ENCODE measurements at regions not wholly inside any gene's neighbourhood (a gene's known extent, or its start where the extent isn't known, plus 50 kb on each side); places are given as distances from the start of the nearest gene placed in this dataset.
"Not testable (repeated sequence)": the region's sequence is repeated elsewhere in the genome, so short reads cannot be mapped to it uniquely, and the experiment has no call there.

DNA sequence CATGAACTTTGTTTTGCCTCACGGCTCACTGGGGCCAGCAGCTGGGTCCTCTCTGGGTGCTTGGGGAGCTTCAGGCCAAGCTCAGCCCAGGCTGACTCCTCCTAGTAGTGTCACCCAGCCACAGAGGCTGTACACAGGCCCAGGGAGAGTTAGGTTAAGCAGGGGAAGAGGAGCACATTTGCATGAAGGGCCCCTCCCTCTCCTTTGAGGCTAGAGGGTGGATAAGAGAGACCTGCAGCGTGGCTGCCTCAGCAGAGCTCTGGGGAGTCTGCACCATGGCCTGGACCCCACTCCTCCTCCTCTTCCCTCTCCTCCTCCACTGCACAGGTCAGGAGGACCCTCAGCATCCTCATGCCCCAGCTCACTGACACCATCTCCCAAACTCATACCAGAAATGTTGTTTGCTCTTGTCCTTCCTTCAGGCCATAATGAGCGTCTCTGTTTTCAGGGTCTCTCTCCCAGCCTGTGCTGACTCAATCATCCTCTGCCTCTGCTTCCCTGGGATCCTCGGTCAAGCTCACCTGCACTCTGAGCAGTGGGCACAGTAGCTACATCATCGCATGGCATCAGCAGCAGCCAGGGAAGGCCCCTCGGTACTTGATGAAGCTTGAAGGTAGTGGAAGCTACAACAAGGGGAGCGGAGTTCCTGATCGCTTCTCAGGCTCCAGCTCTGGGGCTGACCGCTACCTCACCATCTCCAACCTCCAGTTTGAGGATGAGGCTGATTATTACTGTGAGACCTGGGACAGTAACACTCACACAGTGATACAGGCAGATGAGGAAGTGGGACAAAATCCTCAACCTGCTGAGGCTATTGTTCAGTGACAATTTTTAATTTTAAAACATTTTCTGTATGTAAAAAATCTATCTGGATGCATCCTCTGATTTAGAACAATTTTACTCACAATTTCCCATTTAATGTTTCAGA is 82.4 kb upstream of the VPREB1 start:
- no peak overlapping the region for H3K4me3 ChIP-seq (ENCODE audit: insufficient read depth, low read depth, low read length)
- H3K27me3 ChIP-seq (ENCODE audit: control insufficient read depth, insufficient read depth, low read length) = peaks cover 85% of the 10 kb centered on the region
- H3K36me3 ChIP-seq (replicated peaks; ENCODE audit: control insufficient read depth, insufficient read depth, low read length) = no peaks in the 10 kb centered on the region
- peak; percentile 27 for DNase-seq

DNA sequence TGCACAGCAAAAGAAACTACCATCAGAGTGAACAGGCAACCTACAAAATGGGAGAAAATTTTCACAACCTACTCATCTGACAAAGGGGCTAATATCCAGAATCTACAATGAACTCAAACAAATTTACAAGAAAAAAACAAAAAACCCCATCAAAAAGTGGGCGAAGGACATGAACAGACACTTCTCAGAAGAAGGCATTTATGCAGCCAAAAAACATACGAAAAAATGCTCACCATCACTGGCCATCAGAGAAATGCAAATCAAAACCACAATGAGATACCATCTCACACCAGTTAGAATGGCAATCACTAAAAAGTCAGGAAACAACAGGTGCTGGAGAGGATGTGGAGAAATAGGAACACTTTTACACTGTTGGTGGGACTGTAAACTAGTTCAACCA is 83.8 kb upstream of the VPREB1 start:
- H3K27me3 ChIP-seq (ENCODE audit: control insufficient read depth, insufficient read depth, low read length) = peaks cover 81% of the 10 kb centered on the region
- not testable (repeated sequence) for H3K36me3 ChIP-seq (replicated peaks; ENCODE audit: control insufficient read depth, insufficient read depth, low read length); DNase-seq; H3K4me3 ChIP-seq (ENCODE audit: insufficient read depth, low read depth, low read length)

DNA sequence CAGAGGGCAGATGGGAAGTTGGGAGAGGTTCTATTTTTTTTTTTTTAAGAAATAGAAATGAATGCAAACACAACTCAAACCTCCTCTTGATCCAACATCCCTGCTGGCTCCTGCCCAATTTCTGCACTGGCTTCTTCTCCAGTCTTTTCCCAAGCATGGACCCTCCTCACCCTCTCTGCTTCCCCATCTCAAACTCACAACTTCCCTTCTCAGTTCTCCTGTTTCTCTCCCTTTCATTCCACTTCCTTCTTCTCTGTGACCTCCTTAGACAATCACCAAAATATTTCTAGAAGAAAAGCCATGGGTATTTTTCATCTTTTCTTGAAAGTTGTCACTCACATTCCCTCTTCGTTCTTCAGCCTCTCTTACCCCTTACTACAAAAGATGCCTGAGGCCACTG is 85.2 kb upstream of the VPREB1 start:
- Histone ChIP-seq H3K36me3 (replicated peaks; ENCODE audit: control insufficient read depth, insufficient read depth, low read length) (no peaks in the 10 kb centered on the region), H3K4me3 (ENCODE audit: insufficient read depth, low read depth, low read length) (no peak overlapping the region), H3K27me3 (ENCODE audit: control insufficient read depth, insufficient read depth, low read length) (peaks cover 81% of the 10 kb centered on the region)
- no peak for DNase-seq

DNA sequence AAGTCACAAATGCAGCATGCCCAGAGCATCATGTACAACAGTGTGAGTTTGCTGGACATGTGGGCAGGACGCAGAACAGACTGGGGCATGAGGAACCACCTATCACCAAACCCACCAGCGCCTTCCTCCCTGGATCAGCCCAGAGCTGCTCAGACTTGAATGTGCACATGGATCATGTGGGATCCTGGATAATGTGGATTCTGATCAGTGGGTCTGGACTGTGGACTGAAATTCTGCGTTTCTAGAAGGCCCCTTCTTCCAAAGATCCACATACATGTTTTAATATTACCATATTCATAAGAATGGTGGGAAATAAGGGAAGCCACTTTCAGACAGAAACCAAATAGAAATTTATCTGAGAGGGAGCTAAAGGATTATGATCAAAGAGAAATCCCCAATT is 85.6 kb upstream of the VPREB1 start:
- H3K27me3 ChIP-seq (ENCODE audit: control insufficient read depth, insufficient read depth, low read length) = peaks cover 80% of the 10 kb centered on the region
- H3K4me3 ChIP-seq (ENCODE audit: insufficient read depth, low read depth, low read length) = no peak overlapping the region
- no peak for DNase-seq
- no peaks in the 10 kb centered on the region for H3K36me3 ChIP-seq (replicated peaks; ENCODE audit: control insufficient read depth, insufficient read depth, low read length)

DNA sequence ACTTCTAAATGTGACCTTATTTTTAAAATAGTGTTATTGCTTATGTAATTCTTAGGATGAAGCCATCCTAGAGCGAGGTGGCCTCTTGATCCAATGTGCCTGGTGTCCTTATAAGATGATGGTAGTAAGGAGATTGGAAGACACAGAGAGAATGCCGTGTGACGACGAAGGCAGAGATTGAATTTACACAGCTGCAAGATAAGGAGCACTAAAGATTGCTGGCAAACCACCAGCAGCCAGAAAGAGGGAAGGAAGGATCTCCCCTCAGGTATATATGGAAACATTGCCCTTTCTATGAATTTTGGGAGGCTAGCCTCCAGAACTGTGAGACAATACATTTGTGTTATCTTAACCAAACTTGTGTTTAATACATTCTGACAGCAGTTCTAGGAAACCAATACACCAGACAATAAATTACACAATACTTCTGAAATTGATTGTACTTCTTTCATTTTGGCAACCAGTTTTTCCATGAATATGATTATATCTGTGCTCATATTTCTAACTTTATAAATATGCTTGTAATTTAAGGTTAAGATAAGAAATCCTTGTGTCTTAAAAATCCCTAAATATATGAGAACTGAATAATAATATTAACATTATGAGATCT is 86.3 kb upstream of the VPREB1 start:
- no peak for DNase-seq
- H3K4me3 ChIP-seq (ENCODE audit: insufficient read depth, low read depth, low read length) = no peak overlapping the region
- no peaks in the 10 kb centered on the region for H3K36me3 ChIP-seq (replicated peaks; ENCODE audit: control insufficient read depth, insufficient read depth, low read length)
- peaks cover 79% of the 10 kb centered on the region for H3K27me3 ChIP-seq (ENCODE audit: control insufficient read depth, insufficient read depth, low read length)

DNA sequence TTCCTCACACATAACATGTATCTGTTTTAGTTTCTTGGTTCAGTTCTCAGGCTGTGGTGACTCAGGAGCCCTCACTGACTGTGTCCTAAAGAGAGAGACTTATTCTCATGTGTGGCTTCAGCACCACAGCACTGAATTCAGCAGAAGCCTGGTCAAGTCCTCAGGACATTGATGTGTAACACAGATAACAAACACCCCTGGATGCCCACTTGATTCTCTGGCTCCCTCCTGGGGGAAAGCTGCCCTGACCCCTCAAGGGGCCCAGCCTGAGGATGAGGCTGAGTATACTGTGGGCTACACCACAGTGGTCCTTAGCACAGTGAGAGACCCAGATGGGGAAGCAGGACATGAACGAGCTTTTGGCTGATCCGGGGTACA is 87.2 kb upstream of the VPREB1 start:
- no peak for DNase-seq
- Histone ChIP-seq H3K4me3 (ENCODE audit: insufficient read depth, low read depth, low read length) (no peak overlapping the region), H3K36me3 (replicated peaks; ENCODE audit: control insufficient read depth, insufficient read depth, low read length) (no peaks in the 10 kb centered on the region), H3K27me3 (ENCODE audit: control insufficient read depth, insufficient read depth, low read length) (peaks cover 76% of the 10 kb centered on the region)

DNA sequence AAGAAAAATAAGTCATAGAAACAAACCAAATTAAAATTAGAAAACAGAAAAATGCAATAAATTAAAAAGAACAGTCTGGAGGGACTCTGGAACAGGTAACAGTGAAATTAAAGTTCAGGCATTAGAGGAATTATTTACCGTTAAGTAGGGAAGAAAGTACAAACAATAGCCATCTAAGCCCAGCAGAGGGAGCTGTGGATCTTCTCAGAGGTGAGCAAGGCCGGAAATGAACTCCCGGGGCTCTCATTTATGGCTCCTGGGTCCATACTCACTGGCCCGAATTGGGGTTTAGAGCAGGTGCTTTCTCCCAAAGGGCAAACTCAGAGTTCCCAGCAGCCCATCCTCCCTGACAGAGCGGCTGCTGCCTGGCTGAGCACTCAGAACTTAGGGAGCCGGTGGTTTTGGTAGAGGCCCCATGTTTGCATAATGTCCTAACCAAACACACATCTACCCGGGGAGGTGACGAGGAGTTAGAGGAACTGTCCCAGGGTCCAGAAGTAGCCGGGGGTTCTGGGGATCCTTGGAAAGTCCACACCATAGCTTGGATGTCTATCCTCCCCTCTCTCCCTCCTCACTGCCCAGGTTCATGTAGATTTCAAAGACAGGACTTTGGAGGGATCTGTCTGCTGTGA is 87.8 kb upstream of the VPREB1 start:
- Histone ChIP-seq H3K36me3 (replicated peaks; ENCODE audit: control insufficient read depth, insufficient read depth, low read length) (no peaks in the 10 kb centered on the region), H3K27me3 (ENCODE audit: control insufficient read depth, insufficient read depth, low read length) (peaks cover 75% of the 10 kb centered on the region), H3K4me3 (ENCODE audit: insufficient read depth, low read depth, low read length) (no peak overlapping the region)
- peak; percentile 79 for DNase-seq

DNA sequence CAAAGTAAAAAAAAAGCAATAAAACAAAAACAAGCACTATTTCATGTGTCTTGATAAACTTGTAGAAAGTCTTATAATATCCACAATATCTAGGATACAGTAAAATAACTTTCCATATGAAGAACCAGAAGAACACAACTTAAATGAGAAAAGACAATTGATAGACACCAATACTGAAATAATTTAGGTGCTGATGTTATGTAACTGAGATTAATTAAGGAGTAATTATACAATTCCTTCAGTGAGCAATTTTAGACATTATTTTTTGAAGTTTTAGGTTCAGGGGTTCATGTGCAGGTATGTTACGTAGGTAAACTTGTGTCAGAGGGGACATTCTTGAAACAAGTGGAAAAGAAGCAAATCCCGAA is 88.3 kb upstream of the VPREB1 start:
- no peak overlapping the region for H3K4me3 ChIP-seq (ENCODE audit: insufficient read depth, low read depth, low read length)
- no peak for DNase-seq
- H3K27me3 ChIP-seq (ENCODE audit: control insufficient read depth, insufficient read depth, low read length) = peaks cover 78% of the 10 kb centered on the region
- no peaks in the 10 kb centered on the region for H3K36me3 ChIP-seq (replicated peaks; ENCODE audit: control insufficient read depth, insufficient read depth, low read length)

DNA sequence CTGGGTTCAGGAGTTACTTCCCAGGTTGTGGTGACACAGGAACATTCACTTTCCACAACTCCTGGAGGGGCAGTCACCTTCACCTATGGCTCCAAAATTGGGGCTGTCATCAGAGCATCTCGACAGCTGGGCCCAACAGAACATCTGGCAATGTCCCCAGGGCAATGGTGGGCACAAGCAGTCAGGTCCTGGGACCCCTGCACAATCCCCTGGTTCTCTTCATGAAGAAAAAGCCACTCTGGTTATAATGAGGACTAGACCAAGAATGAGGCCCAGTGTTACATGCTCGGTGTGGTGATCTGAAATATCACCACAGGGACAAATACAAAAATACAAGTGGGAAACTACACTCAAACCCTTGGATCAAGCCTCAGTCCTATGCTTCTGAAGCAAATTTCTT is 89.0 kb upstream of the VPREB1 start:
- no peak for DNase-seq
- H3K36me3 ChIP-seq (replicated peaks; ENCODE audit: control insufficient read depth, insufficient read depth, low read length) = no peaks in the 10 kb centered on the region
- peaks cover 85% of the 10 kb centered on the region for H3K27me3 ChIP-seq (ENCODE audit: control insufficient read depth, insufficient read depth, low read length)
- no peak overlapping the region for H3K4me3 ChIP-seq (ENCODE audit: insufficient read depth, low read depth, low read length)

DNA sequence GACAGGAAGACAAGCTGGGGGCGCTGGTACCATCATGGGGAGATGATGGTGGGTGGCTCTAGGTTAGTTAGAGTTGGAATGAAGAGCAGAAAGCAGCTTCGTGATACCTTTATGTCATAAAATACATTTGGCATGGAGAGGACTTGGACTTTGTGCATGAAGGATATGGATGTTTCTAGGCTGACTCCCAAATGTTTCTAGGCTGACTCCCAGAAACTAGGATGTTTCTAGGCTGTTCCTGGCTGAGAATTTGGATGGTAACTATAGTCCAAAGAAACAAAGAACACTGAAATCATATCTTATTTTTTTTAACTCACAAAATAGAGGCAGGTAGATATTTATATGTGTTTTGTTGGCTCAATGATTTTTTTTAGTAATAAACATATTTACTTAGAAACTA is 89.4 kb upstream of the VPREB1 start:
- DNase-seq = no peak
- no peaks in the 10 kb centered on the region for H3K36me3 ChIP-seq (replicated peaks; ENCODE audit: control insufficient read depth, insufficient read depth, low read length)
- peaks cover 90% of the 10 kb centered on the region for H3K27me3 ChIP-seq (ENCODE audit: control insufficient read depth, insufficient read depth, low read length)
- H3K4me3 ChIP-seq (ENCODE audit: insufficient read depth, low read depth, low read length) = no peak overlapping the region

DNA sequence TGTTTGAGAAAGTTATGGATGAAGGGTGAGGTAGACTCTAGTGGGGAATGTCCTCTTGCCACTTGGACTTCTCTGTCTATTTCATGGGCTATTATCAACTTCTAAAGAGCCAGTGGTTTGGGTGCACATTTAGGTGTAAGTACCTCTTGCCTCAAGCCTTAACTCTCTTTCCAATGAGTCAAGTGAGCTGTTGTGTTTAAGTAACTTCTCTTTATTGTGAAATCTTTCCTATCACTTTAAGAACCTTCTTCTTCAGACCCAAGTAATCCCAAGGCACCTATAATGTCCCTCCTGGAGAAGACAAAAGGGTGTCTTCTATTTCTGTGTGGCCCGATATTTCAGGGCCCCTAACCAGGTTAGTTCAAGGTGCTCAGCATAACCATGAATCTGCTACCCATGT is 90.5 kb upstream of the VPREB1 start:
- no peak overlapping the region for H3K4me3 ChIP-seq (ENCODE audit: insufficient read depth, low read depth, low read length)
- H3K27me3 ChIP-seq (ENCODE audit: control insufficient read depth, insufficient read depth, low read length) = peaks cover 91% of the 10 kb centered on the region
- no peaks in the 10 kb centered on the region for H3K36me3 ChIP-seq (replicated peaks; ENCODE audit: control insufficient read depth, insufficient read depth, low read length)
- no peak for DNase-seq

DNA sequence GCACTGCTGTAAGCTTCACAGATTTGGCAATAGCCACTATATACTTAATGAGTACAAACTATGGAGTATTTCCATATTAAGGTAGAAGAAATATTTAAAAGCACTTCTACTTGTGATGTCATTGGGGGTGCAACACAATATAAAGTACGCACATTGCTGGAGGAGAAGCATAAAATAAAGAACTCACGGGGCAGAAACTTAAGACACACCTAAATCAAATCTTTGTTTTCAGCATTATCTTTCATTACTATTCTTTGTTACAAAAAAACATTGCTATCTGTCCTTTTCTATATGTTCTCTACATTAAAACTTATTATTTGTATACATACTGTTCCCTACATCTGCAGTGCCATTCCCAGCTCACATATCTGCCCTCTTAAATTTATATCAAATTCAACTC is 93.3 kb upstream of the VPREB1 start:
- no peak overlapping the region for H3K4me3 ChIP-seq (ENCODE audit: insufficient read depth, low read depth, low read length)
- no peaks in the 10 kb centered on the region for H3K36me3 ChIP-seq (replicated peaks; ENCODE audit: control insufficient read depth, insufficient read depth, low read length)
- no peak for DNase-seq
- H3K27me3 ChIP-seq (ENCODE audit: control insufficient read depth, insufficient read depth, low read length) = peaks cover 93% of the 10 kb centered on the region

DNA sequence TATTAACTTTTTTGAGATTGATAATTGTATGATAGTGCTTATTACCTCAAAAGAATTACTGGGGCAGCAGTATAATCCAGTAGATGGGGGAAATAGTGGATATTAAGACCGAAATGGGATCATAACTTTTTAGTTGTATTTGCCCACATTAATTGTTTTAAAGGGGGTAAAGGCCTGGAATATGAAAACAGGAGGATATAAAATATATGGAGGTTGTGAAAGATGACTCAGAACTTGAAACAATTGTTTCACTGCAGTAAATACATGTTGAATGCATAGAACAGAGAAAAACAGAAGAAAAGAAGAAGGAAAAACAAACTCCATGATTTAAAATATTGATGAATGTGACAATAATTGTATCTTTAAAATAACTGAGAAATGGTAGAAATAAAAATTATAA is 94.1 kb upstream of the VPREB1 start:
- Histone ChIP-seq H3K36me3 (replicated peaks; ENCODE audit: control insufficient read depth, insufficient read depth, low read length) (no peaks in the 10 kb centered on the region), H3K27me3 (ENCODE audit: control insufficient read depth, insufficient read depth, low read length) (peaks cover 93% of the 10 kb centered on the region)

DNA sequence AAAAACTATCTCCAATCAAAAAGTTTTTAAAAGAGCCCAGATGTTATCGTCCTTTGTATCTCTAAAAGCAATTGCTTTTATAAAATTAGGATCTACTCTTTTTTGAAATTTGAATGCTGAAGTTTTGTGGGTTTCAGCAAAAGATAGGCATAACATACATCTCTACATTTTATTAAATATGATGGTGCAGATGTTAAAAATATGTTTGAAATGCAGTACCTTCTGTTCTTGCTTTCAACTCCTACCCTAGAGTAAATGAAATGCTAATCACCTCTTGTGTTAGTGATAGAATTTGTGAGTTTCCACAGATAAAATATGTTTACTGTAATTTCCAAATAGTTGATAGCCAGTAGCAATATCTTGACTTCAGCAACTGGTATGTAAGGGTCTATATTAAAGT is 95.7 kb upstream of the VPREB1 start:
- H3K27me3 ChIP-seq (ENCODE audit: control insufficient read depth, insufficient read depth, low read length) = peaks cover 88% of the 10 kb centered on the region
- no peak for DNase-seq
- H3K4me3 ChIP-seq (ENCODE audit: insufficient read depth, low read depth, low read length) = no peak overlapping the region
- no peaks in the 10 kb centered on the region for H3K36me3 ChIP-seq (replicated peaks; ENCODE audit: control insufficient read depth, insufficient read depth, low read length)

More for the DNA sequence above, 94.1 kb upstream of the VPREB1 start:
- DNase-seq = no peak
- no peak overlapping the region for H3K4me3 ChIP-seq (ENCODE audit: insufficient read depth, low read depth, low read length)

DNA sequence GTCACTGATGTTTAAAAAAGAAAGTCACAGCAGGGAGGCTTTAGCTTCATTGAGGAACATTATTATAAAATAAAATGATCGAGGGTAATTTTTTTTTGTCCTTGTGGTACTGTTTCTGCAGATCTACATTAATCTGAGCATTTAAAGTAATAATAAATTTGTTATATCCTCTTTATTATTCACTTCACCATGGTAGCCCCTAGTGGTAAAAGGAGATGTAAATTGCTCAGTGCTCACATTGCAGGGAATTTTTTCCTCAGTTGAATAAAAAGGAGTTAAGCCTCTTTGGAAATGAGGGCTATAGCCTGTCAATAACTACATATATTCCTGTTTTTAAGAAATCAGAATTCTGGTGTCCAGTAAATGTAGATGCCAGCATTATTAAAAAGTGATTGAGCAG is 99.7 kb upstream of the VPREB1 start:
- peaks cover 76% of the 10 kb centered on the region for H3K27me3 ChIP-seq (ENCODE audit: control insufficient read depth, insufficient read depth, low read length)

More for the DNA sequence above, 99.7 kb upstream of the VPREB1 start:
- DNase-seq = no peak
- no peaks in the 10 kb centered on the region for H3K36me3 ChIP-seq (replicated peaks; ENCODE audit: control insufficient read depth, insufficient read depth, low read length)
- H3K4me3 ChIP-seq (ENCODE audit: insufficient read depth, low read depth, low read length) = no peak overlapping the region
